ENCODE measurements at regions not wholly inside any gene's neighbourhood (a gene's known extent, or its start where the extent isn't known, plus 50 kb on each side); places are given as distances from the start of the nearest gene placed in this dataset.

- H3K4me1 Mint-ChIP-seq, result peaks cover 3% of the 10 kb centered on the region
- no peaks in the 10 kb centered on the region for H3K36me3 Mint-ChIP-seq
- H3K4me3 Mint-ChIP-seq, result peak overlapping the region; percentile 72
- Histone ChIP-seq H3K9ac (no peak overlapping the region), H3K27me3 (peaks cover 95% of the 10 kb centered on the region), H3F3A (ENCODE audit: low read depth) (peaks cover 11% of the 10 kb centered on the region), H3K79me2 (ENCODE audit: low read depth) (no peaks in the 10 kb centered on the region), H3K9me3 (ENCODE audit: low read depth) (no peaks in the 10 kb centered on the region), H3K27ac (no peak overlapping the region), H3K36me3 (no peaks in the 10 kb centered on the region), H3K4me1 (peaks cover 8% of the 10 kb centered on the region), H3K4me2 (no peak overlapping the region), H2AFZ (replicated peaks) (no peak overlapping the region), H4K20me1 (ENCODE audit: low read depth) (peaks cover 12% of the 10 kb centered on the region), H3K4me3 (no peak overlapping the region)
- DNase-seq (ENCODE audit: low spot score), result no peak
- peaks cover 6% of the 10 kb centered on the region for H3K9me3 Mint-ChIP-seq
- TF ChIP-seq CTCF (IDR thresholded peaks at IDR 0.05) (no peak), EZH2 (IDR thresholded peaks at IDR 0.05) (no peak), EZH2phosphoT487 (IDR thresholded peaks at IDR 0.05) (no peak)
- H3K27me3 Mint-ChIP-seq (ENCODE audit: insufficient read depth, low read depth), result peaks cover 57% of the 10 kb centered on the region
- no peak overlapping the region for H3K27ac Mint-ChIP-seq
These were observed 71.6 kb downstream of the ASCL4 start for GRCh38 chr12:107845980-107846659.

GRCh38 chr12:107847430-107847829, 72.9 kb downstream of the ASCL4 start:
- Histone ChIP-seq H3K9me3 (ENCODE audit: low read depth) (no peaks in the 10 kb centered on the region), H4K20me1 (ENCODE audit: low read depth) (peaks cover 12% of the 10 kb centered on the region), H3K4me1 (peaks cover 8% of the 10 kb centered on the region), H3K9ac (no peak overlapping the region), H3K4me3 (no peak overlapping the region), H3K27ac (no peak overlapping the region), H3K79me2 (ENCODE audit: low read depth) (no peaks in the 10 kb centered on the region), H3F3A (ENCODE audit: low read depth) (peaks cover 11% of the 10 kb centered on the region), H2AFZ (replicated peaks) (no peak overlapping the region), H3K36me3 (no peaks in the 10 kb centered on the region), H3K27me3 (peaks cover 87% of the 10 kb centered on the region), H3K4me2 (no peak overlapping the region)
- DNase-seq (ENCODE audit: low spot score), result no peak
- peaks cover 3% of the 10 kb centered on the region for H3K4me1 Mint-ChIP-seq
- H3K36me3 Mint-ChIP-seq, result no peaks in the 10 kb centered on the region
- TF ChIP-seq EZH2phosphoT487 (IDR thresholded peaks at IDR 0.05), result no peak
- no peak for TF ChIP-seq CTCF (IDR thresholded peaks at IDR 0.05)
- no peak for TF ChIP-seq EZH2 (IDR thresholded peaks at IDR 0.05)
- peaks cover 53% of the 10 kb centered on the region for H3K27me3 Mint-ChIP-seq (ENCODE audit: insufficient read depth, low read depth)
- H3K27ac Mint-ChIP-seq, result no peak overlapping the region
- H3K9me3 Mint-ChIP-seq, result peaks cover 6% of the 10 kb centered on the region
- H3K4me3 Mint-ChIP-seq, result no peak overlapping the region

DNA sequence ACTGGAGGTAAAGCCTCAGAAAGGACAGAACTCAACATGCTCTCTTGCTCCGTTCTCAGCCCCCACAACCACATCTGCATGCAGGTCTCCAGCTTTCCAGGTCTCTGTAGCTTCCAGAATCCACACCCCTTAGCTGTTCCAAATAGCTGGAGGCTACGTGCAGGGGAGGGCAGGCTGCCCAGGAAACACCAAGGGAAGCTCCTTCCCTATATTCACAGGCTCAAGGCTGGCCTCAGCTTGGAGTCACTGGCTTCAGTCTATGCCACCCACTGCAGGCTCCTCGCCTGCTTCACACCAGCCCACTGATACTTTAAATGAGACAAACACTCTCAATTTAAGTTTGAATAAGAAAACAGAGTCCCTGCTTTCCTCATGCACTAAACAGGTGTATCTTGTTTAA, 73.3 kb downstream of the ASCL4 start:
- Mint-ChIP-seq H3K9me3 (peaks cover 6% of the 10 kb centered on the region), H3K27me3 (ENCODE audit: insufficient read depth, low read depth) (peaks cover 50% of the 10 kb centered on the region), H3K36me3 (no peaks in the 10 kb centered on the region), H3K4me1 (peaks cover 3% of the 10 kb centered on the region), H3K27ac (no peak overlapping the region), H3K4me3 (no peak overlapping the region)
- Histone ChIP-seq H3K4me3 (no peak overlapping the region), H3F3A (ENCODE audit: low read depth) (peaks cover 9% of the 10 kb centered on the region), H3K4me2 (no peak overlapping the region), H2AFZ (replicated peaks) (no peak overlapping the region), H3K9ac (no peak overlapping the region), H3K79me2 (ENCODE audit: low read depth) (no peaks in the 10 kb centered on the region), H3K9me3 (ENCODE audit: low read depth) (no peaks in the 10 kb centered on the region), H3K4me1 (peaks cover 6% of the 10 kb centered on the region), H3K27me3 (peaks cover 87% of the 10 kb centered on the region), H4K20me1 (ENCODE audit: low read depth) (peaks cover 9% of the 10 kb centered on the region), H3K36me3 (no peaks in the 10 kb centered on the region), H3K27ac (no peak overlapping the region)
- no peak for TF ChIP-seq EZH2phosphoT487 (IDR thresholded peaks at IDR 0.05)
- TF ChIP-seq EZH2 (IDR thresholded peaks at IDR 0.05), result no peak
- no peak for TF ChIP-seq CTCF (IDR thresholded peaks at IDR 0.05)
- no peak for DNase-seq (ENCODE audit: low spot score)
